Esophagus (tissue), 2 donors: ENCODE measurements at regions not wholly inside any gene's neighbourhood (a gene's known extent, or its start where the extent isn't known, plus 50 kb on each side); places are given as distances from the start of the nearest gene placed in this dataset.

Experiments
- H3K27ac ChIP-seq, 2 donors: one replicate each; pipeline ENCODE4 v1.5.1; 2013; ENCODE audit warnings: low read depth in 2 of 2, mild to moderate bottlenecking in 2 of 2, inconsistent platforms in 1 of 2, low read length in 1 of 2, moderate library complexity in 1 of 2
- H3K27me3 ChIP-seq, 2 donors: one replicate each; pipeline ENCODE4 v1.6.1; 2013; ENCODE audit warnings: low read length in 2 of 2, control low read depth in 1 of 2, mild to moderate bottlenecking in 1 of 2; ENCODE audit not compliant: insufficient read depth in 2 of 2, control insufficient read depth in 1 of 2
- H3K36me3 ChIP-seq, 2 donors: one replicate each; pipeline ENCODE4 v1.6.1; 2013; ENCODE audit warnings: low read length in 1 of 2; ENCODE audit not compliant: control insufficient read depth in 2 of 2, insufficient read depth in 2 of 2
- H3K4me1 ChIP-seq, 2 donors: one replicate each; pipeline ENCODE4 v1.6.1; 2013; ENCODE audit warnings: low read length in 1 of 2; ENCODE audit not compliant: control insufficient read depth in 2 of 2, insufficient read depth in 2 of 2
- H3K4me3 ChIP-seq, 2 donors: one replicate each; pipeline ENCODE4 v1.5.1; 2013; ENCODE audit warnings: low read length in 2 of 2, mild to moderate bottlenecking in 2 of 2, low read depth in 1 of 2, moderate library complexity in 1 of 2
- H3K9me3 ChIP-seq, 2 donors: one replicate each; pipeline ENCODE4 v1.6.1; 2013; ENCODE audit warnings: mild to moderate bottlenecking in 2 of 2, low read depth in 1 of 2, low read length in 1 of 2, moderate library complexity in 1 of 2; ENCODE audit not compliant: control insufficient read depth in 2 of 2, insufficient read depth in 1 of 2
- WGBS, 2 donors: extraction: QIAGEN DNeasy Blood & Tissue Kit; methylation state at CpG; one replicate each; pipeline ENCODE4 v1.1.7; 2013; 5-methylcytosine and 5-hydroxymethylcytosine counted together
- donor health status: healthy with polysubstance abuse.
- donor health status: Bipolar disorder and iron deficiency.

- WGBS, 2 donors = 96 to 98% methylated on average over 9 of the region's 9 CpGs
These were observed 92.6 kb upstream of the MBL2 start for GRCh38 chr10:52865213-52865612.

GRCh38 chr10:52864201-52865106 lies 91.9 kb upstream of the MBL2 start:
- 54% methylated on average over 10 of the region's 10 CpGs for WGBS, 2 donors

More at GRCh38 chr10:52865213-52865612, 92.6 kb upstream of the MBL2 start:
- H3K27ac ChIP-seq = no peak overlapping the region
- no peaks in the 10 kb centered on the region for H3K36me3 ChIP-seq
- H3K27me3 ChIP-seq = no peaks in the 10 kb centered on the region
- peaks cover 0 to 2% of the 10 kb centered on the region in 2 donors for H3K4me1 ChIP-seq
- peaks cover 2 to 3% of the 10 kb centered on the region in 2 donors for H3K9me3 ChIP-seq
- H3K4me3 ChIP-seq = no peak overlapping the region

GRCh38 chr10:52858722-52859121 lies 86.1 kb upstream of the MBL2 start:
- H3K4me3 ChIP-seq = no peak overlapping the region
- H3K4me1 ChIP-seq = no peaks in the 10 kb centered on the region
- H3K9me3 ChIP-seq = no peaks in the 10 kb centered on the region
- WGBS, 2 donors = 65 to 71% methylated on average over 2 of the region's 2 CpGs
- H3K27ac ChIP-seq = no peak overlapping the region
- H3K36me3 ChIP-seq = no peaks in the 10 kb centered on the region
- H3K27me3 ChIP-seq = no peaks in the 10 kb centered on the region

More at GRCh38 chr10:52864201-52865106, 91.9 kb upstream of the MBL2 start:
- no peak overlapping the region for H3K4me3 ChIP-seq
- no peak overlapping the region for H3K27ac ChIP-seq
- H3K9me3 ChIP-seq = peaks cover 2 to 3% of the 10 kb centered on the region in 2 donors
- H3K27me3 ChIP-seq = no peaks in the 10 kb centered on the region
- H3K4me1 ChIP-seq = peaks cover 0 to 2% of the 10 kb centered on the region in 2 donors
- no peaks in the 10 kb centered on the region for H3K36me3 ChIP-seq

GRCh38 chr10:52855546-52856325 lies 83.2 kb upstream of the MBL2 start:
- no peaks in the 10 kb centered on the region for H3K27me3 ChIP-seq
- peaks cover 0 to 2% of the 10 kb centered on the region in 2 donors for H3K9me3 ChIP-seq
- WGBS, 2 donors = 38 to 50% methylated on average over 1 of the region's 1 CpG
- no peaks in the 10 kb centered on the region for H3K4me1 ChIP-seq
- H3K36me3 ChIP-seq = no peaks in the 10 kb centered on the region
- H3K27ac ChIP-seq = no peak overlapping the region
- no peak overlapping the region for H3K4me3 ChIP-seq

- H3K27me3 ChIP-seq = no peaks in the 10 kb centered on the region
- H3K4me3 ChIP-seq = no peak overlapping the region
- no peaks in the 10 kb centered on the region for H3K36me3 ChIP-seq
- H3K9me3 ChIP-seq = peaks cover 0 to 2% of the 10 kb centered on the region in 2 donors
- 81 to 82% methylated on average over 4 of the region's 4 CpGs for WGBS, 2 donors
- no peaks in the 10 kb centered on the region for H3K4me1 ChIP-seq
- no peak overlapping the region for H3K27ac ChIP-seq
These were observed 81.1 kb upstream of the MBL2 start for GRCh38 chr10:52853704-52854103.

- WGBS, 2 donors = 83 to 91% methylated on average over 2 of the region's 2 CpGs
- Histone ChIP-seq H3K4me3 (no peak overlapping the region), H3K27ac (no peak overlapping the region), H3K27me3 (no peaks in the 10 kb centered on the region), H3K36me3 (no peaks in the 10 kb centered on the region), H3K4me1 (no peaks in the 10 kb centered on the region), H3K9me3 (no peaks in the 10 kb centered on the region)
These were observed 64.2 kb upstream of the MBL2 start for GRCh38 chr10:52836816-52837215.
